ENCODE measurements at regions not wholly inside any gene's neighbourhood (a gene's known extent, or its start where the extent isn't known, plus 50 kb on each side); places are given as distances from the start of the nearest gene placed in this dataset.
"Not testable (repeated sequence)": the region's sequence is repeated elsewhere in the genome, so short reads cannot be mapped to it uniquely, and the experiment has no call there.

DNA sequence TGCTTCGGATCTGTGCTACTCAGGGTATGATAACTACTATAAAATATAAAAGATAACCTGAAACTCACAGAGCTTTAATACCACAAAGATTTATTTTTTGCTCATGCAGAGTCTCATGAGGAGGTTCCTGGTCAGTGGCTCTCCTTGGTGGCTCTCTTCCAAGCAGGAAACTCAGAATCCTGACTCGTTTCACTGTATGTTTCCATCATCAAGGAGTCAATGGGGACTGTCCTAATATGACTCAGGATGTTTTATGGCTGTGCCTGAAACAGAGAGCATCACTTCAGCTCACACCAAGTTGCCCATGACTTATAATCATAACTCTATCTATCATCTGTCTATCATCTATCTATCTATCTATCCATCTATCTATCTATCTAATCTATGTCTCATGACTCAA is 620.8 kb upstream of the NR3C2 start:
- no peak for ATAC-seq
- intact Hi-C loops (cut with DNase I) = no loop called here
- DNase-seq (ENCODE audit: low spot score) = no peak

GRCh38 chr4:149057594-149057993 is 615.4 kb upstream of the NR3C2 start:
- intact Hi-C loops (cut with DNase I) = no loop called here
- DNase-seq (ENCODE audit: low spot score) (no peak), ATAC-seq (no peak)

- ATAC-seq (no peak), DNase-seq (ENCODE audit: low spot score) (no peak)
- intact Hi-C loops (cut with DNase I) = no loop called here
Measured at GRCh38 chr4:149056615-149057014, 614.4 kb upstream of the NR3C2 start.

- intact Hi-C loops (cut with DNase I) = no loop called here
- DNase-seq (ENCODE audit: low spot score) = no peak
- ATAC-seq = no peak
Measured at GRCh38 chr4:149055624-149056023, 613.4 kb upstream of the NR3C2 start.

- DNase-seq (ENCODE audit: low spot score) (no peak), ATAC-seq (no peak)
- intact Hi-C loops (cut with DNase I) = no loop called here
Measured at GRCh38 chr4:149050840-149051239, 608.6 kb upstream of the NR3C2 start.

DNA sequence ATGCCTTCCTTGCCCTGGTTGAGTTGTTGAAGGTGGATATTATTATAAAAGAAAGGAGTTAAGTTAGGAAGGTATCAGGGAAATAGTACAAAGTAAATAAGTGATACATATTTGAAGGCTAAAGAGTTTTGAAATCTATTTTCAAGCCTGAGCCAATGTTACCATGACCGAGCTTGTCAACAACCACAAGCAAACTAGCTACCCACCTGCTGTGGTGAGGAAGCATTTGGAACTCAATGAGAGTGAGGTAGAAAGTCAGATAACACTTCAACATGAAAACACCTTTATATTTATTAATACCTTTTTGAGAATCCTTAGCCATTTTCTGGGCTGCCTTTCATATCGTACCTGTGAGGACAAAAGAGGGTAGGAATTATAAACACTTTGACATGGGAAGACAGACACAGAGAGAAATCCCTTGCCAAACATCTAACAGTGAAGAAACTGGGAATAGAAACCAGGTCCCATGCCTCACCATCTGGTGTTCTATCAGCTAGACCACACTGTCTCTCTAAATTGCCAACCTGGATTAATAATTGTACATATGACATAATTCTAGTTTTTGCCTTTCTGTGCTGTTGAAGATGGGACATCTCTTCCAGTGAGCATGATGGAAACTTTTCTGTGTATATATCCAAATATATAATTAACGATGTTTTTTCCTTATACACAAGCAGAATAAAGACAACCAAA is 606.4 kb upstream of the NR3C2 start:
- no peak for ATAC-seq
- intact Hi-C loops (cut with DNase I) = no loop called here
- no peak for DNase-seq (ENCODE audit: low spot score)

DNA sequence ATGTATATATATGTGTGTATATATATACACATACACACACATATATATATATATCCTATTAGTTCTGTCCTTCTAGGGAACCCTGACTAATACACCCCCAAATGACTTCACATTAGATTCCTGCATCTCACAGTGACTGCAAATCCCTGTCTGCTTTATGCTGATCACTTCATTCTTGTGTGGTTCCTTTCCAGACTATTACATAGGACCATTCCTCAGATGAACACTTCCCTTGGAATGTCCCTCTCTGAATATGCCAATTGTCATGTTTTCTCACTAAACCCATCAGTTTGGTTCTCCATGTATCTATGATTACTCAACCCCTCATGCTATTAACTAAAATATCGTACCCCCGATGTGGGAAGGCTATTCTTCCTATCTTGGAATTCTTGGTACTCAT is 605.2 kb upstream of the NR3C2 start:
- intact Hi-C loops (cut with DNase I) = no loop called here
- DNase-seq (ENCODE audit: low spot score) = no peak
- ATAC-seq = no peak

- intact Hi-C loops (cut with DNase I) = no loop called here
- ATAC-seq = no peak
- DNase-seq (ENCODE audit: low spot score) = no peak
Measured at GRCh38 chr4:149045731-149046130, 603.5 kb upstream of the NR3C2 start.

GRCh38 chr4:149039786-149040185 is 597.6 kb upstream of the NR3C2 start:
- DNase-seq (ENCODE audit: low spot score); intact Hi-C loops (cut with DNase I); ATAC-seq: not testable (repeated sequence)

- intact Hi-C loops (cut with DNase I) = no loop called here
- ATAC-seq (no peak), DNase-seq (ENCODE audit: low spot score) (no peak)
Measured at GRCh38 chr4:149031399-149031798, 589.2 kb upstream of the NR3C2 start.

- no peak for ATAC-seq
- intact Hi-C loops (cut with DNase I) = no loop called here
- DNase-seq (ENCODE audit: low spot score) = no peak
Measured at GRCh38 chr4:149029056-149029651, 586.9 kb upstream of the NR3C2 start.

DNA sequence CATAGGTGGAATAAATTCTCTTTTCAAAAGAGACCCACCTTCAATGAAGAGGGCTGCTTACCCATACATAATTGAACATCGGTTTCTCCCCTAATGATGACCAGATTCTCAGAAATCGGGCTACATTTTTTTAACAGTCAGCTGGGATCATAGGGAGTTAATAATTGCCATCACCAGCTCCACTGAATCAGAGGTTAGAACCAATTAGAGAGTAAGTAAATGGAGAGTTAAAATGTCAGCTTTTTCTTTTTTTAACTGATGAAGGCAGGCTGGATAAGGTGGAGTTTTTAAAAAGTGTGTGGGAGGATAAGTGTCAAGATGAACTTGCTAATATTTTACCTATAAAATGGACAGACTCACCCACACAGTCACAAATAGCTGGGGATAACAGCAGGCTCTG is 584.5 kb upstream of the NR3C2 start:
- ATAC-seq (no peak), DNase-seq (ENCODE audit: low spot score) (no peak)
- intact Hi-C loops (cut with DNase I) = no loop called here

GRCh38 chr4:149017002-149017734 is 575.0 kb upstream of the NR3C2 start:
- intact Hi-C loops (cut with DNase I) = no loop called here
- DNase-seq (ENCODE audit: low spot score) = no peak
- no peak for ATAC-seq

- intact Hi-C loops (cut with DNase I) = no loop called here
- DNase-seq (ENCODE audit: low spot score) = no peak
- ATAC-seq = no peak
Measured at GRCh38 chr4:149009223-149009622, 567.0 kb upstream of the NR3C2 start.

GRCh38 chr4:149008415-149009025 is 566.3 kb upstream of the NR3C2 start:
- ATAC-seq = no peak
- DNase-seq (ENCODE audit: low spot score) = no peak
- intact Hi-C loops (cut with DNase I) = no loop called here

- ATAC-seq = no peak
- no peak for DNase-seq (ENCODE audit: low spot score)
- intact Hi-C loops (cut with DNase I) = no loop called here
Measured at GRCh38 chr4:149005191-149005590, 563.0 kb upstream of the NR3C2 start.

- no peak for ATAC-seq
- intact Hi-C loops (cut with DNase I) = no loop called here
Measured at GRCh38 chr4:148999924-149000323, 557.7 kb upstream of the NR3C2 start.

GRCh38 chr4:148998719-148999118 is 556.5 kb upstream of the NR3C2 start:
- intact Hi-C loops (cut with DNase I) = no loop called here
- DNase-seq (ENCODE audit: low spot score) = no peak
- ATAC-seq = no peak

More at GRCh38 chr4:148999924-149000323, 557.7 kb upstream of the NR3C2 start:
- no peak for DNase-seq (ENCODE audit: low spot score)

GRCh38 chr4:148986951-148987350 is 544.7 kb upstream of the NR3C2 start:
- intact Hi-C loops (cut with DNase I) = no loop called here
- DNase-seq (ENCODE audit: low spot score) (no peak), ATAC-seq (no peak)

GRCh38 chr4:148984951-148985350 is 542.7 kb upstream of the NR3C2 start:
- ATAC-seq (no peak), DNase-seq (ENCODE audit: low spot score) (no peak)
- intact Hi-C loops (cut with DNase I) = no loop called here
